ENCODE measurements at regions not wholly inside any gene's neighbourhood (a gene's known extent, or its start where the extent isn't known, plus 50 kb on each side); places are given as distances from the start of the nearest gene placed in this dataset.

GRCh38 chr5:107771926-107772325 lies 101.2 kb upstream of the EFNA5 start:
- TF ChIP-seq CTCF (IDR thresholded peaks at IDR 0.05) (no peak), TCF7L2 (IDR thresholded peaks at IDR 0.05; ENCODE audit: low read depth, low read length) (no peak), POLR2AphosphoS5 (IDR thresholded peaks at IDR 0.05; ENCODE audit: low read depth, low read length) (no peak), REST (IDR thresholded peaks at IDR 0.05; ENCODE audit: insufficient read depth in 1 of 2, low read depth in 2 of 2, low read length in 1 of 2) (no peak)
